GM12874 (cell line): ENCODE measurements at regions not wholly inside any gene's neighbourhood (a gene's known extent, or its start where the extent isn't known, plus 50 kb on each side); places are given as distances from the start of the nearest gene placed in this dataset.

Source experiments
- CTCF ChIP-seq: IDR thresholded peaks from 2 replicates; pipeline ENCODE4 v1.5.1; 2011; ENCODE audit warnings: low read depth, mild to moderate bottlenecking, control low read depth, low read length, moderate library complexity; ENCODE audit not compliant: insufficient read depth

GRCh38 chr9:108751369-108751768, 104.4 kb downstream of the ACTL7B start:
- TF ChIP-seq CTCF, result no peak

- TF ChIP-seq CTCF, result no peak
Measured at GRCh38 chr9:108750661-108751215, 105.0 kb downstream of the ACTL7B start.

- TF ChIP-seq CTCF, result no peak
Measured at GRCh38 chr9:108748776-108749175, 107.0 kb downstream of the ACTL7B start.

GRCh38 chr9:108746864-108747263, 108.9 kb downstream of the ACTL7B start:
- TF ChIP-seq CTCF, result no peak

GRCh38 chr9:108746001-108746400, 109.8 kb downstream of the ACTL7B start:
- no peak for TF ChIP-seq CTCF

GRCh38 chr9:108744641-108745040, 111.1 kb downstream of the ACTL7B start:
- no peak for TF ChIP-seq CTCF

- TF ChIP-seq CTCF, result no peak
Measured at GRCh38 chr9:108743901-108744371, 111.8 kb downstream of the ACTL7B start.
